ENCODE measurements at regions not wholly inside any gene's neighbourhood (a gene's known extent, or its start where the extent isn't known, plus 50 kb on each side); places are given as distances from the start of the nearest gene placed in this dataset.

- no peaks in the 10 kb centered on the region for H3K9me3 Mint-ChIP-seq
- no peak overlapping the region for H3K4me3 Mint-ChIP-seq
- no peaks in the 10 kb centered on the region for H3K36me3 Mint-ChIP-seq (ENCODE audit: low read depth)
- intact Hi-C loops (cut with micrococcal nuclease) = no loop called here
- H3K27me3 Mint-ChIP-seq (ENCODE audit: insufficient read depth) = no peaks in the 10 kb centered on the region
- DNase-seq (ENCODE audit: low spot score) = no peak
- H3K4me1 Mint-ChIP-seq (ENCODE audit: low read depth) = no peaks in the 10 kb centered on the region
- H3K27ac Mint-ChIP-seq = no peak overlapping the region
These were observed 1134.8 kb upstream of the ZEB2 start for GRCh38 chr2:145654746-145655145.

- no peaks in the 10 kb centered on the region for H3K4me1 Mint-ChIP-seq (ENCODE audit: low read depth)
- intact Hi-C loops (cut with micrococcal nuclease) = no loop called here
These were observed 1134.2 kb upstream of the ZEB2 start for GRCh38 chr2:145654156-145654555.

GRCh38 chr2:145653553-145653952, 1133.6 kb upstream of the ZEB2 start:
- intact Hi-C loops (cut with micrococcal nuclease) = no loop called here
- Mint-ChIP-seq H3K4me1 (ENCODE audit: low read depth) (no peaks in the 10 kb centered on the region), H3K9me3 (no peaks in the 10 kb centered on the region), H3K36me3 (ENCODE audit: low read depth) (no peaks in the 10 kb centered on the region), H3K27me3 (ENCODE audit: insufficient read depth) (no peaks in the 10 kb centered on the region), H3K4me3 (no peak overlapping the region), H3K27ac (no peak overlapping the region)
- no peak for DNase-seq (ENCODE audit: low spot score)

More at GRCh38 chr2:145654156-145654555, 1134.2 kb upstream of the ZEB2 start:
- no peak overlapping the region for H3K4me3 Mint-ChIP-seq
- H3K9me3 Mint-ChIP-seq = no peaks in the 10 kb centered on the region
- H3K27me3 Mint-ChIP-seq (ENCODE audit: insufficient read depth) = no peaks in the 10 kb centered on the region
- no peaks in the 10 kb centered on the region for H3K36me3 Mint-ChIP-seq (ENCODE audit: low read depth)
- H3K27ac Mint-ChIP-seq = no peak overlapping the region
- DNase-seq (ENCODE audit: low spot score) = no peak

- H3K27ac Mint-ChIP-seq = no peak overlapping the region
- no peaks in the 10 kb centered on the region for H3K9me3 Mint-ChIP-seq
These were observed 1132.9 kb upstream of the ZEB2 start for GRCh38 chr2:145652571-145653545.

GRCh38 chr2:145652036-145652435, 1132.1 kb upstream of the ZEB2 start:
- no peak for DNase-seq (ENCODE audit: low spot score)
- Mint-ChIP-seq H3K36me3 (ENCODE audit: low read depth) (no peaks in the 10 kb centered on the region), H3K27me3 (ENCODE audit: insufficient read depth) (no peaks in the 10 kb centered on the region), H3K27ac (no peak overlapping the region), H3K9me3 (no peaks in the 10 kb centered on the region), H3K4me3 (no peak overlapping the region), H3K4me1 (ENCODE audit: low read depth) (no peaks in the 10 kb centered on the region)
- intact Hi-C loops (cut with micrococcal nuclease) = no loop called here

More at GRCh38 chr2:145652571-145653545, 1132.9 kb upstream of the ZEB2 start:
- intact Hi-C loops (cut with micrococcal nuclease) = no loop called here
- no peaks in the 10 kb centered on the region for H3K36me3 Mint-ChIP-seq (ENCODE audit: low read depth)
- DNase-seq (ENCODE audit: low spot score) = no peak
- H3K4me1 Mint-ChIP-seq (ENCODE audit: low read depth) = no peaks in the 10 kb centered on the region
- no peak overlapping the region for H3K4me3 Mint-ChIP-seq
- no peaks in the 10 kb centered on the region for H3K27me3 Mint-ChIP-seq (ENCODE audit: insufficient read depth)

- H3K27me3 Mint-ChIP-seq (ENCODE audit: insufficient read depth) = no peaks in the 10 kb centered on the region
- H3K9me3 Mint-ChIP-seq = no peaks in the 10 kb centered on the region
- H3K36me3 Mint-ChIP-seq (ENCODE audit: low read depth) = no peaks in the 10 kb centered on the region
- no peak overlapping the region for H3K4me3 Mint-ChIP-seq
- H3K27ac Mint-ChIP-seq = no peak overlapping the region
- no peak for DNase-seq (ENCODE audit: low spot score)
- intact Hi-C loops (cut with micrococcal nuclease) = no loop called here
- no peaks in the 10 kb centered on the region for H3K4me1 Mint-ChIP-seq (ENCODE audit: low read depth)
These were observed 1130.3 kb upstream of the ZEB2 start for GRCh38 chr2:145650226-145650625.

- no peaks in the 10 kb centered on the region for H3K27me3 Mint-ChIP-seq (ENCODE audit: insufficient read depth)
- H3K4me3 Mint-ChIP-seq = no peak overlapping the region
- no peak for DNase-seq (ENCODE audit: low spot score)
- H3K27ac Mint-ChIP-seq = no peak overlapping the region
- H3K4me1 Mint-ChIP-seq (ENCODE audit: low read depth) = peaks cover 4% of the 10 kb centered on the region
- no peaks in the 10 kb centered on the region for H3K36me3 Mint-ChIP-seq (ENCODE audit: low read depth)
- intact Hi-C loops (cut with micrococcal nuclease) = no loop called here
- no peaks in the 10 kb centered on the region for H3K9me3 Mint-ChIP-seq
These were observed 1129.1 kb upstream of the ZEB2 start for GRCh38 chr2:145649061-145649460.

GRCh38 chr2:145644820-145645302, 1124.9 kb upstream of the ZEB2 start:
- Mint-ChIP-seq H3K9me3 (no peaks in the 10 kb centered on the region), H3K4me1 (ENCODE audit: low read depth) (peaks cover 4% of the 10 kb centered on the region), H3K27ac (no peak overlapping the region), H3K36me3 (ENCODE audit: low read depth) (no peaks in the 10 kb centered on the region), H3K27me3 (ENCODE audit: insufficient read depth) (no peaks in the 10 kb centered on the region), H3K4me3 (no peak overlapping the region)
- DNase-seq (ENCODE audit: low spot score) = no peak
- intact Hi-C loops (cut with micrococcal nuclease) = no loop called here

GRCh38 chr2:145638675-145639074, 1118.8 kb upstream of the ZEB2 start:
- Mint-ChIP-seq H3K27ac (no peak overlapping the region), H3K4me1 (ENCODE audit: low read depth) (no peaks in the 10 kb centered on the region), H3K36me3 (ENCODE audit: low read depth) (no peaks in the 10 kb centered on the region), H3K9me3 (no peaks in the 10 kb centered on the region), H3K27me3 (ENCODE audit: insufficient read depth) (no peaks in the 10 kb centered on the region), H3K4me3 (no peak overlapping the region)
- no peak for DNase-seq (ENCODE audit: low spot score)
- intact Hi-C loops (cut with micrococcal nuclease) = no loop called here

- H3K4me3 Mint-ChIP-seq = no peak overlapping the region
- H3K27me3 Mint-ChIP-seq (ENCODE audit: insufficient read depth) = no peaks in the 10 kb centered on the region
- intact Hi-C loops (cut with micrococcal nuclease) = no loop called here
- DNase-seq (ENCODE audit: low spot score) = no peak
- no peaks in the 10 kb centered on the region for H3K4me1 Mint-ChIP-seq (ENCODE audit: low read depth)
- no peaks in the 10 kb centered on the region for H3K36me3 Mint-ChIP-seq (ENCODE audit: low read depth)
- H3K9me3 Mint-ChIP-seq = no peaks in the 10 kb centered on the region
- H3K27ac Mint-ChIP-seq = no peak overlapping the region
These were observed 1115.9 kb upstream of the ZEB2 start for GRCh38 chr2:145635706-145636427.

- H3K27me3 Mint-ChIP-seq (ENCODE audit: insufficient read depth) = no peaks in the 10 kb centered on the region
- H3K4me1 Mint-ChIP-seq (ENCODE audit: low read depth) = no peaks in the 10 kb centered on the region
- H3K4me3 Mint-ChIP-seq = no peak overlapping the region
- intact Hi-C loops (cut with micrococcal nuclease) = no loop called here
- DNase-seq (ENCODE audit: low spot score) = no peak
- H3K9me3 Mint-ChIP-seq = no peaks in the 10 kb centered on the region
- H3K36me3 Mint-ChIP-seq (ENCODE audit: low read depth) = no peaks in the 10 kb centered on the region
- no peak overlapping the region for H3K27ac Mint-ChIP-seq
These were observed 1111.6 kb upstream of the ZEB2 start for GRCh38 chr2:145631561-145631960.

- intact Hi-C loops (cut with micrococcal nuclease) = no loop called here
- Mint-ChIP-seq H3K27me3 (ENCODE audit: insufficient read depth) (no peaks in the 10 kb centered on the region), H3K27ac (no peak overlapping the region), H3K9me3 (no peaks in the 10 kb centered on the region), H3K4me1 (ENCODE audit: low read depth) (no peaks in the 10 kb centered on the region), H3K4me3 (no peak overlapping the region), H3K36me3 (ENCODE audit: low read depth) (no peaks in the 10 kb centered on the region)
- no peak for DNase-seq (ENCODE audit: low spot score)
These were observed 1106.4 kb upstream of the ZEB2 start for GRCh38 chr2:145626301-145626700.

- H3K4me1 Mint-ChIP-seq (ENCODE audit: low read depth) = no peaks in the 10 kb centered on the region
- no peaks in the 10 kb centered on the region for H3K9me3 Mint-ChIP-seq
- no peak for DNase-seq (ENCODE audit: low spot score)
- H3K4me3 Mint-ChIP-seq = no peak overlapping the region
- no peaks in the 10 kb centered on the region for H3K36me3 Mint-ChIP-seq (ENCODE audit: low read depth)
- H3K27ac Mint-ChIP-seq = no peak overlapping the region
- intact Hi-C loops (cut with micrococcal nuclease) = no loop called here
- H3K27me3 Mint-ChIP-seq (ENCODE audit: insufficient read depth) = no peaks in the 10 kb centered on the region
These were observed 1105.2 kb upstream of the ZEB2 start for GRCh38 chr2:145625111-145625510.

Data from activated T-helper 1 cell treated with anti-CD3 and anti-CD28 coated beads, Interleukin-12 subunit alpha, Interleukin-12 subunit beta, Interleukin-2, Interleukin-4 antibody, amounts not matched to agents 30 ng/mL and 10 ng/mL and 1 ng/mL, durations not matched to agents 14 hours and 24 hours and 36 hours (primary cell).